ENCODE measurements at regions not wholly inside any gene's neighbourhood (a gene's known extent, or its start where the extent isn't known, plus 50 kb on each side); places are given as distances from the start of the nearest gene placed in this dataset.

DNA sequence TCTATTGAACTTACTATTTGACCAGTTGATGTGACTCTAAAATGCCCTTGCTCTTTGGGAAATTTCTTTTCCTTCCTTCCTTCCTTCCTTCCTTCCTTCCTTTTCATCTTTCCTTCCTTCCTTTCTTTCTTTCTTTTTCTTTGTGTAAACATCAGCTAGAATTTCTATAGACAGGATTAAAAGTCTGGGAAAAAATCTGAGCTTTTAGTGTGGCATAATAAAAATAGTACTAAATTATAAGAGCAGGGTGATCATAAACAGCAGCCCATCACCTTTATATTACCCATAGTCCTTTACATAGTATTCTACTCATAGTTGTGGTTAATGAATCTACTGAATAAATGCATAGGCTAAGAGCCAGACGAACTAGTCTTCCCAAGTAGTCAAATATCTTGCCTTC, 281.0 kb upstream of the DAB1 start:
- TF ChIP-seq, protein P1, sequence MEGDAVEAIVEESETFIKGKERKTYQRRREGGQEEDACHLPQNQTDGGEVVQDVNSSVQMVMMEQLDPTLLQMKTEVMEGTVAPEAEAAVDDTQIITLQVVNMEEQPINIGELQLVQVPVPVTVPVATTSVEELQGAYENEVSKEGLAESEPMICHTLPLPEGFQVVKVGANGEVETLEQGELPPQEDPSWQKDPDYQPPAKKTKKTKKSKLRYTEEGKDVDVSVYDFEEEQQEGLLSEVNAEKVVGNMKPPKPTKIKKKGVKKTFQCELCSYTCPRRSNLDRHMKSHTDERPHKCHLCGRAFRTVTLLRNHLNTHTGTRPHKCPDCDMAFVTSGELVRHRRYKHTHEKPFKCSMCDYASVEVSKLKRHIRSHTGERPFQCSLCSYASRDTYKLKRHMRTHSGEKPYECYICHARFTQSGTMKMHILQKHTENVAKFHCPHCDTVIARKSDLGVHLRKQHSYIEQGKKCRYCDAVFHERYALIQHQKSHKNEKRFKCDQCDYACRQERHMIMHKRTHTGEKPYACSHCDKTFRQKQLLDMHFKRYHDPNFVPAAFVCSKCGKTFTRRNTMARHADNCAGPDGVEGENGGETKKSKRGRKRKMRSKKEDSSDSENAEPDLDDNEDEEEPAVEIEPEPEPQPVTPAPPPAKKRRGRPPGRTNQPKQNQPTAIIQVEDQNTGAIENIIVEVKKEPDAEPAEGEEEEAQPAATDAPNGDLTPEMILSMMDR (IDR thresholded peaks at IDR 0.05) = no peak
- H3K27me3 Mint-ChIP-seq = no peaks in the 10 kb centered on the region
- H3K9me3 Mint-ChIP-seq = peaks cover 2% of the 10 kb centered on the region
- H3K36me3 Mint-ChIP-seq (ENCODE audit: low read depth) = no peaks in the 10 kb centered on the region
- H3K4me3 Mint-ChIP-seq = no peak overlapping the region
- ChIA-PET POLR2A (no interaction called here), CTCF (no interaction called here)
- no peak for DNase-seq
- H3K27ac Mint-ChIP-seq = no peak overlapping the region
- H3K4me1 Mint-ChIP-seq = no peaks in the 10 kb centered on the region
- intact Hi-C loops (cut with micrococcal nuclease) = no loop called here
- ATAC-seq (ENCODE audit: low read depth) = no peak

DNA sequence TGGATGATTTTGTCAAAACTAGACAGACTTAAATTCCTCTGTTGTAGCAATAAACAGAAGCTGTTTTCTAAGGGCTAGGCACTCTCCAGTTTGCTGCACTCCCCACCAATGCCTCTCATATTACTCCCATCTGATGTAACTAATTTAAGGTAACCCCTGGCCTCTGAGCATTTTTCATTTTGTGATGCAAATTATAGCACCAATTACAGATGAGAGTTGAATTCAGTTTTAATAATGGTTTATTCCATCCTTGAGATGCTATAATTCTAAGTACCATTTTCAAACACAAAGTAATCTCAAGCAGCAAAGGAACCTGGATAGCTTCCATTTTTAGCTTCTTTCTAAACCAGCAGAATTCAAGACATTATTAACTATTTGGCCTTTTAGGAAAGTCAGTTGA, 280.4 kb upstream of the DAB1 start:
- H3K36me3 Mint-ChIP-seq (ENCODE audit: low read depth) = no peaks in the 10 kb centered on the region
- POLR2A ChIA-PET = no interaction called here

GRCh38 chr1:57696904-57697303, 273.0 kb upstream of the DAB1 start:
- Mint-ChIP-seq H3K36me3 (ENCODE audit: low read depth) (no peaks in the 10 kb centered on the region), H3K4me1 (no peaks in the 10 kb centered on the region), H3K27ac (no peak overlapping the region), H3K4me3 (no peak overlapping the region), H3K9me3 (peaks cover 7% of the 10 kb centered on the region), H3K27me3 (no peaks in the 10 kb centered on the region)
- ChIA-PET CTCF (no interaction called here), POLR2A (no interaction called here)
- TF ChIP-seq, protein P1 (IDR thresholded peaks at IDR 0.05) = no peak
- intact Hi-C loops (cut with micrococcal nuclease) = no loop called here
- no peak for DNase-seq
- ATAC-seq (ENCODE audit: low read depth) = no peak

More for the DNA sequence above, 280.4 kb upstream of the DAB1 start:
- Mint-ChIP-seq H3K27ac (no peak overlapping the region), H3K4me3 (no peak overlapping the region), H3K9me3 (peaks cover 2% of the 10 kb centered on the region), H3K4me1 (no peaks in the 10 kb centered on the region), H3K27me3 (no peaks in the 10 kb centered on the region)
- DNase-seq (no peak), ATAC-seq (ENCODE audit: low read depth) (no peak)
- TF ChIP-seq, protein P1 (IDR thresholded peaks at IDR 0.05) = no peak
- CTCF ChIA-PET = no interaction called here
- intact Hi-C loops (cut with micrococcal nuclease) = no loop called here

DNA sequence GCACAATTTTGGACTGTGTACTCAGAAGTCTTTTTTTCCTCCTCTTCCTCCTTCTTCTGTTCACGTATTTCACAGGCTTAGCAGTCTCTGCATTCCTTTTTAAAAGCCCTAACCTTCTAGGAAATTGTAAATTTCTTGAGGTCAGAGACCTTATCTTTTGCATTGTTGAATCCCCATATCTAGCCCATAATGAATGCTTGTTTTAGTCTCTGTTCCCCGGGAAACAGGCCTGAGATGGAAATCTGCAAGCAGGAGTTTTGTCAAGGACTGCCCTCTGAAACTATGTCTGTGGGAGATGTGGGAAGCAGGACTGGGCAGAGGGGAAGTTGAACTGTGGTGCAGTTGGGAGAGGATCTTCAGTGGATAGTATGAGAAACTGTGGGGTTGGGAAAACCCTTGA, 272.2 kb upstream of the DAB1 start:
- H3K4me3 Mint-ChIP-seq = no peak overlapping the region
- no peak for ATAC-seq (ENCODE audit: low read depth)
- intact Hi-C loops (cut with micrococcal nuclease) = no loop called here
- H3K9me3 Mint-ChIP-seq = peaks cover 7% of the 10 kb centered on the region
- POLR2A ChIA-PET = no interaction called here
- no peak overlapping the region for H3K27ac Mint-ChIP-seq
- no peaks in the 10 kb centered on the region for H3K36me3 Mint-ChIP-seq (ENCODE audit: low read depth)
- no peak for DNase-seq
- TF ChIP-seq, protein P1 (IDR thresholded peaks at IDR 0.05) = no peak
- CTCF ChIA-PET = no interaction called here
- no peaks in the 10 kb centered on the region for H3K4me1 Mint-ChIP-seq
- H3K27me3 Mint-ChIP-seq = no peaks in the 10 kb centered on the region

DNA sequence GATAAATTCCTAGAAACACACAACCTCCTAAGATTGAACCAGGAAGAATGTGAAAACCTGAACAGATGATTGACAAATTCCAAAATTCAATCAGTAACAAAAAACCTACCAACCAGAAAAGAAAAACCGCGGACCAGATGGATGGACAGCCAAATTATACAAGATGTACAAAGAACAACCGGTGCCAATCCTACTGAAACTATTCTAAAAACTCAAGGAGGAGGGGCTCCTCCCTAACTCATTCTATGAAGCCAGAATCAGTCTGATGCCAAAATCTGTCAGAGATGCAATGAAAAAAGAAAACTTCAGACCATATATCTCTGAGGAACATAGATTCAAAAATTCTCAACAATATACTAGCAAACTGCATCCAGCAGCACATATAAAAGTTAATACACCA, 262.4 kb upstream of the DAB1 start:
- ATAC-seq (ENCODE audit: low read depth) = no peak
- ChIA-PET CTCF (no interaction called here), POLR2A (no interaction called here)
- DNase-seq = no peak
- intact Hi-C loops (cut with micrococcal nuclease) = no loop called here
- no peaks in the 10 kb centered on the region for H3K36me3 Mint-ChIP-seq (ENCODE audit: low read depth)
- H3K9me3 Mint-ChIP-seq = peaks cover 30% of the 10 kb centered on the region
- H3K4me3 Mint-ChIP-seq = no peak overlapping the region
- H3K27me3 Mint-ChIP-seq = no peaks in the 10 kb centered on the region
- no peaks in the 10 kb centered on the region for H3K4me1 Mint-ChIP-seq
- no peak overlapping the region for H3K27ac Mint-ChIP-seq
- TF ChIP-seq, protein P1 (IDR thresholded peaks at IDR 0.05) = no peak
